HG03196 (cell line): ENCODE measurements at regions not wholly inside any gene's neighbourhood (a gene's known extent, or its start where the extent isn't known, plus 50 kb on each side); places are given as distances from the start of the nearest gene placed in this dataset.

Experiments used
- ATAC-seq: cut with Tn5 transposase; IDR thresholded peaks from one replicate; pipeline ENCODE4 v1.9.1; 2021; ENCODE audit not compliant: unreplicated experiment

GRCh38 chr4:121277194-121278105 lies 103.4 kb downstream of the QRFPR start:
- ATAC-seq, result no peak

GRCh38 chr4:121273191-121273590 lies 107.6 kb downstream of the QRFPR start:
- no peak for ATAC-seq

GRCh38 chr4:121272526-121272925 lies 108.3 kb downstream of the QRFPR start:
- peak; percentile 83 for ATAC-seq

GRCh38 chr4:121270389-121270788 lies 106.3 kb upstream of the TNIP3 start:
- ATAC-seq, result no peak

GRCh38 chr4:121269001-121269400 lies 104.9 kb upstream of the TNIP3 start:
- no peak for ATAC-seq

GRCh38 chr4:121266982-121267381 lies 102.9 kb upstream of the TNIP3 start:
- no peak for ATAC-seq

GRCh38 chr4:121256887-121257466 lies 92.9 kb upstream of the TNIP3 start:
- ATAC-seq, result no peak

GRCh38 chr4:121255986-121256750 lies 92.0 kb upstream of the TNIP3 start:
- ATAC-seq, result peak; percentile 97

- ATAC-seq, result peak; percentile 32
These were observed 89.8 kb upstream of the TNIP3 start for GRCh38 chr4:121253961-121254360.

- peak; percentile 35 for ATAC-seq
These were observed 88.2 kb upstream of the TNIP3 start for GRCh38 chr4:121252224-121252806.

GRCh38 chr4:121248747-121249146 lies 84.6 kb upstream of the TNIP3 start:
- no peak for ATAC-seq

- ATAC-seq, result no peak
These were observed 82.6 kb upstream of the TNIP3 start for GRCh38 chr4:121246698-121247097.

GRCh38 chr4:121243485-121243884 lies 79.4 kb upstream of the TNIP3 start:
- no peak for ATAC-seq

GRCh38 chr4:121242188-121242750 lies 78.1 kb upstream of the TNIP3 start:
- no peak for ATAC-seq

GRCh38 chr4:121239951-121240350 lies 75.8 kb upstream of the TNIP3 start:
- ATAC-seq, result no peak

- no peak for ATAC-seq
These were observed 74.3 kb upstream of the TNIP3 start for GRCh38 chr4:121238461-121238860.

GRCh38 chr4:121237069-121237399 lies 72.9 kb upstream of the TNIP3 start:
- no peak for ATAC-seq

GRCh38 chr4:121236353-121237068 lies 72.4 kb upstream of the TNIP3 start:
- ATAC-seq, result no peak

GRCh38 chr4:121233982-121234381 lies 69.9 kb upstream of the TNIP3 start:
- ATAC-seq, result no peak

GRCh38 chr4:121229993-121230392 lies 65.9 kb upstream of the TNIP3 start:
- no peak for ATAC-seq
